ENCODE measurements at regions not wholly inside any gene's neighbourhood (a gene's known extent, or its start where the extent isn't known, plus 50 kb on each side); places are given as distances from the start of the nearest gene placed in this dataset.
"Not testable (repeated sequence)": the region's sequence is repeated elsewhere in the genome, so short reads cannot be mapped to it uniquely, and the experiment has no call there.

DNA sequence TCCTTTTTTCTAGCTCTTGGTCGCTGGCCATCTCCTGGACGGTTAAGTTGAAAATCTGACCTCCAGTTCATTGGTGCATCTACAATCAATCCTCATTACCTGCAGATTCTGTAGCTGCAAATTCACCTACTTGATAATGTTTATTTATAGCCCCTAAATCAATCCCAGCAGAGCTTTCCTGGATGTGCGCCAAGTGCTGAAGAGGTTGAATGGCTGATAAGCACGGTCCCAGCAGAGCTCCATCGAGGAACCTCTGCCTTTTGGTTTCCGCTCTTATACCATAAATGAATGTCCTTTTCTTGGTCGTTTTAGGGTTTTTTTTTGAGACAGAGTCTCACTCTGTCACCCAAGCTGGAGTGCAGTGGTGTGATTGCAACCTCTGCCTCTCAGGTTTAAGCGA lies 99.8 kb upstream of the ALDH3B2 start:
- TF ChIP-seq, protein P1, sequence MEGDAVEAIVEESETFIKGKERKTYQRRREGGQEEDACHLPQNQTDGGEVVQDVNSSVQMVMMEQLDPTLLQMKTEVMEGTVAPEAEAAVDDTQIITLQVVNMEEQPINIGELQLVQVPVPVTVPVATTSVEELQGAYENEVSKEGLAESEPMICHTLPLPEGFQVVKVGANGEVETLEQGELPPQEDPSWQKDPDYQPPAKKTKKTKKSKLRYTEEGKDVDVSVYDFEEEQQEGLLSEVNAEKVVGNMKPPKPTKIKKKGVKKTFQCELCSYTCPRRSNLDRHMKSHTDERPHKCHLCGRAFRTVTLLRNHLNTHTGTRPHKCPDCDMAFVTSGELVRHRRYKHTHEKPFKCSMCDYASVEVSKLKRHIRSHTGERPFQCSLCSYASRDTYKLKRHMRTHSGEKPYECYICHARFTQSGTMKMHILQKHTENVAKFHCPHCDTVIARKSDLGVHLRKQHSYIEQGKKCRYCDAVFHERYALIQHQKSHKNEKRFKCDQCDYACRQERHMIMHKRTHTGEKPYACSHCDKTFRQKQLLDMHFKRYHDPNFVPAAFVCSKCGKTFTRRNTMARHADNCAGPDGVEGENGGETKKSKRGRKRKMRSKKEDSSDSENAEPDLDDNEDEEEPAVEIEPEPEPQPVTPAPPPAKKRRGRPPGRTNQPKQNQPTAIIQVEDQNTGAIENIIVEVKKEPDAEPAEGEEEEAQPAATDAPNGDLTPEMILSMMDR (IDR thresholded peaks at IDR 0.05; ENCODE audit: low read depth, low read length, missing input control) = not testable (repeated sequence)
- not testable (repeated sequence) for TF ChIP-seq RXRA, REST, FOXA1, YY1, SP1 (IDR thresholded peaks at IDR 0.05)
- TF ChIP-seq, protein P2, sequence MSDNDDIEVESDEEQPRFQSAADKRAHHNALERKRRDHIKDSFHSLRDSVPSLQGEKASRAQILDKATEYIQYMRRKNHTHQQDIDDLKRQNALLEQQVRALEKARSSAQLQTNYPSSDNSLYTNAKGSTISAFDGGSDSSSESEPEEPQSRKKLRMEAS (IDR thresholded peaks at IDR 0.05) = not testable (repeated sequence)

Measured in liver (tissue), 3 donors.